Prostate gland (tissue), 2 donors: ENCODE measurements at regions not wholly inside any gene's neighbourhood (a gene's known extent, or its start where the extent isn't known, plus 50 kb on each side); places are given as distances from the start of the nearest gene placed in this dataset.

ENCODE experiments used
- POLR2A ChIP-seq: fragments of 450-650 bp; IDR thresholded peaks from one replicate; pipeline ENCODE4 v1.6.1; 2016; ENCODE audit warnings: antibody characterized with exemption, mild to moderate bottlenecking
- POLR2AphosphoS5 ChIP-seq: sonication (generic); formaldehyde crosslinking; IDR thresholded peaks from one replicate; pipeline ENCODE4 v1.6.1; 2017; ENCODE audit warnings: antibody characterized with exemption
- TF ChIP-seq, protein P1 (sequence below), 4 experiments: fragments of 200-600 bp in 2 of 4; fragments of 450-650 bp in 2 of 4; sonication (generic) in 2 of 4; IDR thresholded peaks; 1 replicate in 3 of 4; 2 replicates in 1 of 4; pipeline ENCODE4 v1.5.1; 2016 to 2019; ENCODE audit warnings: antibody characterized with exemption in 4 of 4, mild to moderate bottlenecking in 2 of 4, moderate library complexity in 2 of 4

- TF ChIP-seq, protein P1, sequence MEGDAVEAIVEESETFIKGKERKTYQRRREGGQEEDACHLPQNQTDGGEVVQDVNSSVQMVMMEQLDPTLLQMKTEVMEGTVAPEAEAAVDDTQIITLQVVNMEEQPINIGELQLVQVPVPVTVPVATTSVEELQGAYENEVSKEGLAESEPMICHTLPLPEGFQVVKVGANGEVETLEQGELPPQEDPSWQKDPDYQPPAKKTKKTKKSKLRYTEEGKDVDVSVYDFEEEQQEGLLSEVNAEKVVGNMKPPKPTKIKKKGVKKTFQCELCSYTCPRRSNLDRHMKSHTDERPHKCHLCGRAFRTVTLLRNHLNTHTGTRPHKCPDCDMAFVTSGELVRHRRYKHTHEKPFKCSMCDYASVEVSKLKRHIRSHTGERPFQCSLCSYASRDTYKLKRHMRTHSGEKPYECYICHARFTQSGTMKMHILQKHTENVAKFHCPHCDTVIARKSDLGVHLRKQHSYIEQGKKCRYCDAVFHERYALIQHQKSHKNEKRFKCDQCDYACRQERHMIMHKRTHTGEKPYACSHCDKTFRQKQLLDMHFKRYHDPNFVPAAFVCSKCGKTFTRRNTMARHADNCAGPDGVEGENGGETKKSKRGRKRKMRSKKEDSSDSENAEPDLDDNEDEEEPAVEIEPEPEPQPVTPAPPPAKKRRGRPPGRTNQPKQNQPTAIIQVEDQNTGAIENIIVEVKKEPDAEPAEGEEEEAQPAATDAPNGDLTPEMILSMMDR (IDR thresholded peaks at IDR 0.05), result no peak
- TF ChIP-seq POLR2A (no peak), POLR2AphosphoS5 (no peak)
These were observed 302.1 kb downstream of the HRH4 start for GRCh38 chr18:24762511-24762910.
